ENCODE measurements at regions not wholly inside any gene's neighbourhood (a gene's known extent, or its start where the extent isn't known, plus 50 kb on each side); places are given as distances from the start of the nearest gene placed in this dataset.

GRCh38 chr9:679462-679861 lies 162.0 kb upstream of the DMRT1 start:
- ATAC-seq, result no peak
- intact Hi-C loops (cut with DNase I), result no loop called here
- no peak for DNase-seq (ENCODE audit: low spot score)

GRCh38 chr9:680106-680505 lies 161.4 kb upstream of the DMRT1 start:
- DNase-seq (ENCODE audit: low spot score), result no peak
- intact Hi-C loops (cut with DNase I), result no loop called here
- ATAC-seq, result no peak

GRCh38 chr9:682633-683508 lies 158.6 kb upstream of the DMRT1 start:
- no peak for ATAC-seq
- intact Hi-C loops (cut with DNase I), result no loop called here
- DNase-seq (ENCODE audit: low spot score), result no peak

GRCh38 chr9:683509-684021 lies 157.9 kb upstream of the DMRT1 start:
- ATAC-seq (no peak), DNase-seq (ENCODE audit: low spot score) (no peak)
- intact Hi-C loops (cut with DNase I), result no loop called here

GRCh38 chr9:684054-684890 lies 157.2 kb upstream of the DMRT1 start:
- intact Hi-C loops (cut with DNase I), result no loop called here
- ATAC-seq (peak; percentile 62), DNase-seq (ENCODE audit: low spot score) (no peak)

- ATAC-seq, result peak; percentile 69
- intact Hi-C loops (cut with DNase I), result no loop called here
Observed at GRCh38 chr9:684941-685340, 156.6 kb upstream of the DMRT1 start.

GRCh38 chr9:686321-686813 lies 155.1 kb upstream of the DMRT1 start:
- ATAC-seq, result peak; percentile 67
- intact Hi-C loops (cut with DNase I), result no loop called here
- no peak for DNase-seq (ENCODE audit: low spot score)

More at GRCh38 chr9:684941-685340, 156.6 kb upstream of the DMRT1 start:
- no peak for DNase-seq (ENCODE audit: low spot score)

GRCh38 chr9:687034-687785 lies 154.3 kb upstream of the DMRT1 start:
- intact Hi-C loops (cut with DNase I), result no loop called here
- DNase-seq (ENCODE audit: low spot score) (no peak), ATAC-seq (no peak)

GRCh38 chr9:687994-688393 lies 153.5 kb upstream of the DMRT1 start:
- DNase-seq (ENCODE audit: low spot score), result no peak
- intact Hi-C loops (cut with DNase I), result no loop called here
- no peak for ATAC-seq

- DNase-seq (ENCODE audit: low spot score), result no peak
- no peak for ATAC-seq
- intact Hi-C loops (cut with DNase I), result no loop called here
Observed at GRCh38 chr9:690517-691111, 150.9 kb upstream of the DMRT1 start.

GRCh38 chr9:691825-692400 lies 149.6 kb upstream of the DMRT1 start:
- ATAC-seq (no peak), DNase-seq (ENCODE audit: low spot score) (no peak)
- intact Hi-C loops (cut with DNase I), result no loop called here

GRCh38 chr9:692636-693129 lies 148.8 kb upstream of the DMRT1 start:
- no peak for ATAC-seq
- DNase-seq (ENCODE audit: low spot score), result no peak
- intact Hi-C loops (cut with DNase I), result no loop called here

- intact Hi-C loops (cut with DNase I), result no loop called here
- peak; percentile 77 for ATAC-seq
- DNase-seq (ENCODE audit: low spot score), result no peak
Observed at GRCh38 chr9:693201-694091, 148.1 kb upstream of the DMRT1 start.

- DNase-seq (ENCODE audit: low spot score), result no peak
- peak; percentile 63 for ATAC-seq
- intact Hi-C loops (cut with DNase I), result no loop called here
Observed at GRCh38 chr9:694092-694402, 147.4 kb upstream of the DMRT1 start.

- DNase-seq (ENCODE audit: low spot score) (no peak), ATAC-seq (peak; percentile 77)
- intact Hi-C loops (cut with DNase I), result no loop called here
Observed at GRCh38 chr9:694403-695154, 146.9 kb upstream of the DMRT1 start.

- DNase-seq (ENCODE audit: low spot score) (no peak), ATAC-seq (no peak)
- intact Hi-C loops (cut with DNase I), result no loop called here
Observed at GRCh38 chr9:695252-695651, 146.2 kb upstream of the DMRT1 start.
